CD14-positive monocyte (primary cell): ENCODE measurements at regions not wholly inside any gene's neighbourhood (a gene's known extent, or its start where the extent isn't known, plus 50 kb on each side); places are given as distances from the start of the nearest gene placed in this dataset.

Experiments
- DNase-seq, 3 donors: peaks; one replicate each; pipeline ENCODE4 v3.0.0-alpha.2; 2011 to 2022
- H2AFZ ChIP-seq: 2 replicates; pipeline ENCODE4 v1.6.0; 2012; ENCODE audit warnings: mild to moderate bottlenecking, low read depth, low read length, inconsistent platforms; ENCODE audit not compliant: insufficient read depth, poor library complexity, severe bottlenecking
- H3K27ac ChIP-seq, 2 donors: 1 replicate in 1 of 2; 2 replicates in 1 of 2; pipeline ENCODE4 v1.5.1; 2012 to 2013; ENCODE audit warnings: low read length in 2 of 2, control low read depth in 1 of 2, inconsistent platforms in 1 of 2, low read depth in 1 of 2, mild to moderate bottlenecking in 1 of 2
- H3K27me3 ChIP-seq, 2 donors: one replicate each; pipeline versions ENCODE4 v1.6.0 to v1.6.1; 2011 to 2013; ENCODE audit warnings: low read length in 2 of 2; ENCODE audit not compliant: control insufficient read depth in 2 of 2, insufficient read depth in 2 of 2
- H3K36me3 ChIP-seq, 2 donors: replicated peaks in 1 of 2; 1 replicate in 1 of 2; 2 replicates in 1 of 2; pipeline versions ENCODE4 v1.5.1 to v1.6.1; 2012 to 2013; ENCODE audit warnings: low read length in 2 of 2, control low read depth in 1 of 2, inconsistent platforms in 1 of 2, mild to moderate bottlenecking in 1 of 2; ENCODE audit not compliant: insufficient read depth in 2 of 2, control insufficient read depth in 1 of 2
- H3K4me1 ChIP-seq, 2 donors: 1 replicate in 1 of 2; 2 replicates in 1 of 2; pipeline versions ENCODE4 v1.5.1 to v1.6.1; 2012 to 2013; ENCODE audit warnings: low read length in 2 of 2, control low read depth in 1 of 2, inconsistent platforms in 1 of 2, mild to moderate bottlenecking in 1 of 2, moderate library complexity in 1 of 2; ENCODE audit not compliant: insufficient read depth in 2 of 2, control insufficient read depth in 1 of 2
- H3K4me2 ChIP-seq: replicated peaks from 2 replicates; pipeline ENCODE3; 2012; ENCODE audit warnings: low read length, moderate library complexity, mild to moderate bottlenecking; ENCODE audit not compliant: poor library complexity, severe bottlenecking; ENCODE audit errors: extremely low read depth
- H3K4me3 ChIP-seq, 3 experiments: fragments of 200-600 bp in 1 of 3; sonication (generic) in 1 of 3; replicated peaks in 1 of 3; 1 replicate in 2 of 3; 2 replicates in 1 of 3; pipeline ENCODE4 v1.5.1; 2011 to 2013; ENCODE audit warnings: low read length in 3 of 3, mild to moderate bottlenecking in 3 of 3, control low read depth in 2 of 3, low read depth in 2 of 3, inconsistent platforms in 1 of 3, moderate library complexity in 1 of 3
- H3K79me2 ChIP-seq: 2 replicates; pipeline ENCODE4 v1.6.0; 2012; ENCODE audit warnings: mild to moderate bottlenecking, control low read depth, inconsistent platforms, low read length, moderate library complexity; ENCODE audit not compliant: insufficient read depth
- H3K9ac ChIP-seq: 2 replicates; pipeline ENCODE4 v1.6.0; 2017; ENCODE audit warnings: low read length, mild to moderate bottlenecking; ENCODE audit not compliant: insufficient read depth, poor library complexity, severe bottlenecking
- H3K9me3 ChIP-seq, 2 donors: replicated peaks in 1 of 2; 1 replicate in 1 of 2; 2 replicates in 1 of 2; pipeline versions ENCODE4 v1.5.1 to v1.6.1; 2012 to 2013; ENCODE audit warnings: low read length in 2 of 2, control low read depth in 1 of 2; ENCODE audit not compliant: control insufficient read depth in 1 of 2, insufficient read depth in 1 of 2
- H4K20me1 ChIP-seq: 2 replicates; pipeline ENCODE4 v1.6.0; 2012; ENCODE audit warnings: mild to moderate bottlenecking, low read length, control low read depth, moderate library complexity; ENCODE audit not compliant: insufficient read depth
- H3K27ac Mint-ChIP-seq, 7 donors: one replicate each; pipeline ENCODE4 v1.8.0; 2020; ENCODE audit warnings: mild to moderate bottlenecking in 7 of 7, mixed read lengths in 7 of 7, moderate library complexity in 6 of 7, inconsistent platforms in 2 of 7
- H3K27me3 Mint-ChIP-seq, 3 donors: one replicate each; pipeline ENCODE4 v1.8.0; 2021 to 2022; ENCODE audit warnings: low read depth in 3 of 3, mild to moderate bottlenecking in 3 of 3, mixed read lengths in 3 of 3, moderate library complexity in 3 of 3, inconsistent platforms in 1 of 3
- H3K36me3 Mint-ChIP-seq, 2 donors: one replicate each; pipeline ENCODE4 v1.8.0; 2020; ENCODE audit warnings: mixed read lengths in 2 of 2, inconsistent platforms in 1 of 2, mild to moderate bottlenecking in 1 of 2
- H3K4me1 Mint-ChIP-seq: one replicate; pipeline ENCODE4 v1.8.0; 2020; ENCODE audit warnings: mild to moderate bottlenecking, mixed read lengths
- H3K4me3 Mint-ChIP-seq, 2 donors: one replicate each; pipeline ENCODE4 v1.8.0; 2020; ENCODE audit warnings: mild to moderate bottlenecking in 2 of 2, mixed read lengths in 2 of 2, moderate library complexity in 1 of 2
- H3K9me3 Mint-ChIP-seq, 7 donors: one replicate each; pipeline ENCODE4 v1.8.0; 2020 to 2022; ENCODE audit warnings: mixed read lengths in 7 of 7, mild to moderate bottlenecking in 6 of 7, moderate library complexity in 6 of 7, inconsistent platforms in 2 of 7
- CTCF ChIP-seq: fragments of 200-600 bp; IDR thresholded peaks from one replicate; pipeline ENCODE4 v1.8.0; 2022; ENCODE audit warnings: antibody characterized with exemption, mild to moderate bottlenecking
- WGBS: methylation state at CpG from one replicate; pipeline ENCODE4 v1.1.5; 2013; ENCODE audit warnings: missing lambda C conversion rate; ENCODE audit not compliant: insufficient coverage; 5-methylcytosine and 5-hydroxymethylcytosine counted together
- intact Hi-C, 2 donors: fragments of 100-400 bp; cut with micrococcal nuclease; formaldehyde crosslinking; loops; one replicate each; pipeline versions ENCODE4 v1.15.0 to v1.15.1; 2023

- Mint-ChIP-seq H3K4me1 (peaks cover 34% of the 10 kb centered on the region), H3K36me3 (peaks cover 0 to 3% of the 10 kb centered on the region in 2 donors), H3K9me3 (peaks cover 10 to 25% (median 17%) of the 10 kb centered on the region in 7 donors), H3K27me3 (peaks cover 0 to 3% (median 2%) of the 10 kb centered on the region in 3 donors), H3K4me3 (no peak overlapping the region), H3K27ac (no peak overlapping the region)
- DNase-seq: no peak
- H3K36me3 ChIP-seq: no peaks in the 10 kb centered on the region
- no peak for TF ChIP-seq CTCF
- 97% methylated on average over 2 of the region's 4 CpGs for WGBS
- H3K4me2 ChIP-seq: no peak overlapping the region
- H3K9ac ChIP-seq: no peak overlapping the region
- no peak overlapping the region for H3K4me3 ChIP-seq
- no peak overlapping the region for H2AFZ ChIP-seq
- intact Hi-C loops: loop anchor here in 1 of 2 donors (5.0 kb wide), 1 partner anchor 207 kb away; no protein-coding TSS in a partner anchor
- H3K79me2 ChIP-seq: no peaks in the 10 kb centered on the region
- H3K4me1 ChIP-seq: peaks cover 29 to 38% of the 10 kb centered on the region in 2 donors
- no peaks in the 10 kb centered on the region for H3K27me3 ChIP-seq
- H4K20me1 ChIP-seq: no peaks in the 10 kb centered on the region
- H3K9me3 ChIP-seq: peaks cover 12 to 26% of the 10 kb centered on the region in 2 donors
- H3K27ac ChIP-seq: no peak overlapping the region
Measured at GRCh38 chr10:117444497-117445040, 69.3 kb upstream of the PDZD8 start.

- Histone ChIP-seq H3K9ac (no peak overlapping the region), H3K36me3 (no peaks in the 10 kb centered on the region), H3K27me3 (no peaks in the 10 kb centered on the region), H2AFZ (no peak overlapping the region), H3K79me2 (no peaks in the 10 kb centered on the region), H3K4me2 (no peak overlapping the region), H3K4me1 (peaks cover 37 to 47% of the 10 kb centered on the region in 2 donors), H3K27ac (no peak overlapping the region), H3K4me3 (no peak overlapping the region), H4K20me1 (no peaks in the 10 kb centered on the region), H3K9me3 (peaks cover 12 to 26% of the 10 kb centered on the region in 2 donors)
- DNase-seq: peak in 1 of 3 donors; percentile 39
- intact Hi-C loops: loop anchor here in 1 of 2 donors (5.0 kb wide), 1 partner anchor 206 kb away; no protein-coding TSS in a partner anchor
- peaks cover 43% of the 10 kb centered on the region for H3K4me1 Mint-ChIP-seq
- peaks cover 0 to 3% (median 2%) of the 10 kb centered on the region in 3 donors for H3K27me3 Mint-ChIP-seq
- TF ChIP-seq CTCF: no peak
- peaks cover 10 to 25% (median 17%) of the 10 kb centered on the region in 7 donors for H3K9me3 Mint-ChIP-seq
- no CpG with 5 or more reads among the region's 6 CpGs for WGBS
- H3K36me3 Mint-ChIP-seq: peaks cover 0 to 3% of the 10 kb centered on the region in 2 donors
- H3K27ac Mint-ChIP-seq: peak overlapping the region in 1 of 7 donors; percentile 67
- H3K4me3 Mint-ChIP-seq: no peak overlapping the region
Measured at GRCh38 chr10:117443686-117444041, 68.4 kb upstream of the PDZD8 start.
